NCI-H1105 treated with DMSO at 0.1 percent for 48 hours (cell line): ENCODE measurements at regions not wholly inside any gene's neighbourhood (a gene's known extent, or its start where the extent isn't known, plus 50 kb on each side); places are given as distances from the start of the nearest gene placed in this dataset.
"Not testable (repeated sequence)": the region's sequence is repeated elsewhere in the genome, so short reads cannot be mapped to it uniquely, and the experiment has no call there.

Experiments used
- DNase-seq: peaks from one replicate; lab custom pipeline; 2025; lab: John Stamatoyannopoulos, UW

GRCh38 chr3:88807491-88808105, 299.8 kb upstream of the EPHA3 start:
- DNase-seq = no peak

GRCh38 chr3:88809993-88810392, 297.4 kb upstream of the EPHA3 start:
- no peak for DNase-seq

- no peak for DNase-seq
These were observed 297.0 kb upstream of the EPHA3 start for GRCh38 chr3:88810455-88810854.

- no peak for DNase-seq
These were observed 296.3 kb upstream of the EPHA3 start for GRCh38 chr3:88811096-88811495.

GRCh38 chr3:88812576-88812975, 294.8 kb upstream of the EPHA3 start:
- no peak for DNase-seq

- no peak for DNase-seq
These were observed 291.0 kb upstream of the EPHA3 start for GRCh38 chr3:88816445-88816844.

- no peak for DNase-seq
These were observed 282.5 kb upstream of the EPHA3 start for GRCh38 chr3:88824666-88825564.

- no peak for DNase-seq
These were observed 279.0 kb upstream of the EPHA3 start for GRCh38 chr3:88828466-88828865.

GRCh38 chr3:88852606-88853005, 254.8 kb upstream of the EPHA3 start:
- no peak for DNase-seq

GRCh38 chr3:88863196-88863595, 244.2 kb upstream of the EPHA3 start:
- DNase-seq = no peak

- no peak for DNase-seq
These were observed 230.7 kb upstream of the EPHA3 start for GRCh38 chr3:88876724-88877123.

GRCh38 chr3:88879905-88880304, 227.5 kb upstream of the EPHA3 start:
- no peak for DNase-seq

- no peak for DNase-seq
These were observed 225.3 kb upstream of the EPHA3 start for GRCh38 chr3:88882121-88882520.

GRCh38 chr3:88886624-88887023, 220.8 kb upstream of the EPHA3 start:
- not testable (repeated sequence) for DNase-seq

GRCh38 chr3:88896026-88896425, 211.4 kb upstream of the EPHA3 start:
- no peak for DNase-seq

GRCh38 chr3:88912294-88912877, 195.0 kb upstream of the EPHA3 start:
- DNase-seq = no peak

- DNase-seq = no peak
These were observed 188.6 kb upstream of the EPHA3 start for GRCh38 chr3:88918841-88919240.

GRCh38 chr3:88921986-88922385, 185.4 kb upstream of the EPHA3 start:
- DNase-seq = no peak

- DNase-seq = no peak
These were observed 181.2 kb upstream of the EPHA3 start for GRCh38 chr3:88926221-88926620.

GRCh38 chr3:88930611-88931010, 176.8 kb upstream of the EPHA3 start:
- DNase-seq = no peak

GRCh38 chr3:88936831-88937230, 170.6 kb upstream of the EPHA3 start:
- peak; percentile 31 for DNase-seq

- no peak for DNase-seq
These were observed 167.1 kb upstream of the EPHA3 start for GRCh38 chr3:88940296-88940695.

- no peak for DNase-seq
These were observed 160.4 kb upstream of the EPHA3 start for GRCh38 chr3:88947013-88947412.
